IMR-90 (cell line): ENCODE measurements at regions not wholly inside any gene's neighbourhood (a gene's known extent, or its start where the extent isn't known, plus 50 kb on each side); places are given as distances from the start of the nearest gene placed in this dataset.

Experiments used
- ATAC-seq: fragments of 200-7000 bp; cut with Tn5 transposase; 2 replicates; pipeline ENCODE4 v1.9.1; 2020; ENCODE audit warnings: low read depth, mild to moderate bottlenecking, moderate library complexity
- BruUV-seq: library from RNA; stranded (reverse); fragments of 400-500 nt; replicated peaks from 2 replicates; lab custom pipeline; 2021; lab: Mats Ljungman, UMichigan
- CTCF ChIA-PET: fragments of 300-600 bp; formaldehyde crosslinking; extraction: SDS; loops from one replicate; lab custom pipeline; 2021; ENCODE audit warnings: antibody characterized with exemption; lab: Yijun Ruan, JAX
- POLR2A ChIA-PET: fragments of 300-600 bp; sonication (Branson Sonifier 250); formaldehyde crosslinking; loops from one replicate; lab custom pipeline; 2022; ENCODE audit warnings: antibody characterized with exemption; ENCODE audit not compliant: unreplicated experiment; lab: Charles Lee
- DNase-seq: peaks from one replicate; pipeline ENCODE4 v3.0.0; 2013
- H2AFZ ChIP-seq: replicated peaks from 2 replicates; pipeline ENCODE3; 2013; ENCODE audit warnings: low read length, mild to moderate bottlenecking; ENCODE audit not compliant: poor library complexity
- H2AK5ac ChIP-seq: 2 replicates; pipeline ENCODE4 v1.6.1; 2013; ENCODE audit warnings: low read depth, low read length, inconsistent platforms
- H2AK9ac ChIP-seq: replicated peaks from 2 replicates; pipeline ENCODE3; 2013; ENCODE audit warnings: mild to moderate bottlenecking, low read depth, low read length, moderate library complexity; ENCODE audit not compliant: poor library complexity
- H2BK120ac ChIP-seq: 2 replicates; pipeline ENCODE4 v1.6.1; 2013; ENCODE audit warnings: low read depth, low read length, inconsistent platforms
- H2BK15ac ChIP-seq: 3 replicates; pipeline ENCODE4 v1.6.1; 2013; ENCODE audit warnings: low read depth, low read length, inconsistent platforms
- H2BK20ac ChIP-seq: 2 replicates; pipeline ENCODE4 v1.6.1; 2013; ENCODE audit warnings: low read depth, mild to moderate bottlenecking, inconsistent platforms, low read length, moderate library complexity
- H2BK5ac ChIP-seq: 2 replicates; pipeline ENCODE4 v1.6.1; 2013; ENCODE audit warnings: mild to moderate bottlenecking, low read depth, low read length, inconsistent platforms; ENCODE audit not compliant: poor library complexity, severe bottlenecking
- H3K14ac ChIP-seq: replicated peaks from 2 replicates; pipeline ENCODE4 v1.6.1; 2013; ENCODE audit warnings: low read depth, low read length, inconsistent platforms
- H3K18ac ChIP-seq: 2 replicates; pipeline ENCODE4 v1.6.1; 2013; ENCODE audit warnings: low read depth, low read length, control low read depth
- H3K23ac ChIP-seq: 2 replicates; pipeline ENCODE4 v1.6.1; 2013; ENCODE audit warnings: low read depth, low read length, inconsistent platforms
- H3K27ac ChIP-seq: 2 replicates; pipeline ENCODE4 v1.5.1; 2013; ENCODE audit warnings: mild to moderate bottlenecking, control low read depth, low read length; ENCODE audit not compliant: insufficient read depth
- H3K27me3 ChIP-seq: 2 replicates; pipeline ENCODE4 v1.6.1; 2013; ENCODE audit warnings: low read length; ENCODE audit not compliant: control insufficient read depth, insufficient read depth
- H3K36me3 ChIP-seq: 2 replicates; pipeline ENCODE4 v1.6.1; 2013; ENCODE audit warnings: low read length, mixed read lengths; ENCODE audit not compliant: control insufficient read depth, insufficient read depth
- H3K4ac ChIP-seq: 2 replicates; pipeline ENCODE4 v1.6.1; 2013; ENCODE audit warnings: low read depth, low read length, inconsistent platforms
- H3K4me1 ChIP-seq: 2 replicates; pipeline ENCODE4 v1.6.1; 2013; ENCODE audit warnings: low read length, mixed read lengths; ENCODE audit not compliant: control insufficient read depth, insufficient read depth
- H3K4me2 ChIP-seq: 2 replicates; pipeline ENCODE4 v1.6.1; 2013; ENCODE audit warnings: low read depth, mild to moderate bottlenecking, control low read depth, low read length, moderate library complexity
- H3K4me3 ChIP-seq: 2 replicates; pipeline ENCODE4 v1.5.1; 2013; ENCODE audit warnings: low read depth, mild to moderate bottlenecking, control low read depth, low read length, moderate library complexity; ENCODE audit not compliant: insufficient read depth
- H3K56ac ChIP-seq: 2 replicates; pipeline ENCODE4 v1.6.1; 2013; ENCODE audit warnings: low read length, inconsistent platforms; ENCODE audit not compliant: insufficient read depth; ENCODE audit errors: extremely low read depth
- H3K79me1 ChIP-seq, 2 experiments: 2 replicates each; pipeline ENCODE4 v1.6.1; 2013; ENCODE audit warnings: low read length in 2 of 2, inconsistent platforms in 1 of 2, low read depth in 1 of 2
- H3K9ac ChIP-seq: 2 replicates; pipeline ENCODE4 v1.6.1; 2013; ENCODE audit warnings: low read depth, low read length, control low read depth
- H3K9me1 ChIP-seq: 2 replicates; pipeline ENCODE4 v1.6.1; 2013; ENCODE audit warnings: low read length, inconsistent platforms; ENCODE audit not compliant: insufficient read depth
- H3K9me3 ChIP-seq: 2 replicates; pipeline ENCODE4 v1.6.1; 2013; ENCODE audit warnings: low read length; ENCODE audit not compliant: control insufficient read depth, insufficient read depth
- H4K20me1 ChIP-seq: 2 replicates; pipeline ENCODE4 v1.6.1; 2013; ENCODE audit warnings: low read length, inconsistent platforms; ENCODE audit not compliant: insufficient read depth
- H4K5ac ChIP-seq: 2 replicates; pipeline ENCODE4 v1.6.1; 2013; ENCODE audit warnings: mild to moderate bottlenecking, low read depth, low read length, control low read depth
- H4K8ac ChIP-seq, 2 experiments: 2 replicates each; pipeline ENCODE4 v1.6.1; 2013; ENCODE audit warnings: low read depth in 2 of 2, low read length in 2 of 2, control low read depth in 1 of 2, inconsistent platforms in 1 of 2
- H4K91ac ChIP-seq: 2 replicates; pipeline ENCODE4 v1.6.1; 2013; ENCODE audit warnings: low read depth, low read length, inconsistent platforms; ENCODE audit not compliant: insufficient read depth
- BHLHE40 ChIP-seq: fragments of 150-350 bp; IDR thresholded peaks from 2 replicates; pipeline ENCODE4 v1.6.1; 2016; ENCODE audit warnings: mild to moderate bottlenecking, low read depth, low read length
- CHD1 ChIP-seq: IDR thresholded peaks from 2 replicates; pipeline ENCODE4 v1.6.1; 2012; ENCODE audit warnings: low read depth, low read length, improper control_type of control experiment
- CTCF ChIP-seq: conservative IDR thresholded peaks from 2 replicates; pipeline ENCODE4 v1.5.1; 2012; ENCODE audit warnings: mild to moderate bottlenecking, low read depth, low read length, improper control_type of control experiment
- ELK1 ChIP-seq: fragments of 150-350 bp; IDR thresholded peaks from 2 replicates; pipeline ENCODE4 v1.6.1; 2016; ENCODE audit warnings: low read depth, mild to moderate bottlenecking, low read length, moderate library complexity, borderline replicate concordance
- FOS ChIP-seq: fragments of 150-350 bp; IDR thresholded peaks from 2 replicates; pipeline ENCODE4 v1.6.1; 2016; ENCODE audit warnings: low read depth, low read length
- MAFK ChIP-seq: IDR thresholded peaks from 2 replicates; pipeline ENCODE4 v1.6.1; 2012; ENCODE audit warnings: low read depth, low read length, improper control_type of control experiment
- MAZ ChIP-seq: IDR thresholded peaks from 2 replicates; pipeline ENCODE4 v1.6.1; 2012; ENCODE audit warnings: low read depth, mild to moderate bottlenecking, low read length, improper control_type of control experiment, moderate library complexity, borderline replicate concordance
- NFE2L2 ChIP-seq: fragments of 150-350 bp; IDR thresholded peaks from 2 replicates; pipeline ENCODE4 v1.6.1; 2016; ENCODE audit warnings: low read depth, mild to moderate bottlenecking, low read length
- RAD21 ChIP-seq: IDR thresholded peaks from 2 replicates; pipeline ENCODE4 v1.6.1; 2012; ENCODE audit warnings: low read length, improper control_type of control experiment
- RCOR1 ChIP-seq: IDR thresholded peaks from 2 replicates; pipeline ENCODE4 v1.6.1; 2012; ENCODE audit warnings: mild to moderate bottlenecking, low read length, improper control_type of control experiment; ENCODE audit not compliant: insufficient replicate concordance
- RFX5 ChIP-seq: IDR thresholded peaks from 2 replicates; pipeline ENCODE4 v1.8.0; 2012; ENCODE audit warnings: low read depth, mild to moderate bottlenecking, low read length, moderate library complexity
- SMC3 ChIP-seq: fragments of 150-350 bp; IDR thresholded peaks from 2 replicates; pipeline ENCODE4 v1.6.1; 2016; ENCODE audit warnings: low read depth, mild to moderate bottlenecking, antibody characterized with exemption, low read length, moderate library complexity
- USF2 ChIP-seq: fragments of 150-350 bp; IDR thresholded peaks from 2 replicates; pipeline ENCODE4 v1.6.1; 2017; ENCODE audit warnings: mild to moderate bottlenecking, antibody characterized with exemption, low read length, low read depth
- WGBS, 2 experiments: methylation state at CpG; one replicate each; pipeline versions ENCODE4 v1.1.5 to v1.1.7; 2013; ENCODE audit warnings: missing lambda C conversion rate in 2 of 2; ENCODE audit not compliant: insufficient read length in 1 of 2; ENCODE audit errors: extremely low coverage in 2 of 2; 5-methylcytosine and 5-hydroxymethylcytosine counted together
- dilution Hi-C: fragments of 300-500 bp; cut with HindIII; formaldehyde crosslinking; loops from one replicate; pipeline ENCODE4 v1.14.3; 2018; ENCODE audit warnings: low sequenced_read_pairs; ENCODE audit not compliant: unreplicated experiment
- in situ Hi-C: fragments of 300-500 bp; cut with MboI; formaldehyde crosslinking; loops from 3 replicates; pipeline ENCODE4 v1.14.3; 2019; ENCODE audit warnings: low sequenced_read_pairs, inconsistent platforms, mixed read lengths
- intact Hi-C: fragments of 100-400 bp; cut with micrococcal nuclease; formaldehyde crosslinking; loops from 2 replicates; pipeline ENCODE4 v1.10.0; 2022

- TF ChIP-seq SMC3 (no peak), RAD21 (no peak), MAZ (no peak)
Measured at GRCh38 chr9:121556082-121556481, 56.4 kb upstream of the GGTA1 start (continued).

- POLR2A ChIA-PET = interaction anchor here (0.5 to 0.7 kb wide), 2 partner anchors 17 to 18 kb away, joined by 7 to 8 read pairs; no protein-coding TSS in a partner anchor
- no peak overlapping the region for H2BK20ac ChIP-seq
- peaks cover 7% of the 10 kb centered on the region for H4K20me1 ChIP-seq
- no peaks in the 10 kb centered on the region for H3K9me3 ChIP-seq
- no TSS peak for BruUV-seq
- H2AK5ac ChIP-seq = no peak overlapping the region
- CTCF ChIA-PET = interaction anchor here (0.7 to 2.0 kb wide), 5 partner anchors 10 to 131 kb away, joined by 3 to 9 read pairs (median 4); no protein-coding TSS in a partner anchor
- H4K8ac ChIP-seq = no peak overlapping the region
- H3K4ac ChIP-seq = no peak overlapping the region
- dilution Hi-C loops = no loop called here
- no peak overlapping the region for H3K27ac ChIP-seq
- H2AK9ac ChIP-seq = no peak overlapping the region
- in situ Hi-C loops = no loop called here
- no peak overlapping the region for H3K4me3 ChIP-seq
- H3K36me3 ChIP-seq = no peaks in the 10 kb centered on the region
- no peaks in the 10 kb centered on the region for H3K79me1 ChIP-seq
- intact Hi-C loops = loop anchor here (2.0 kb wide), 1 partner anchor 42 kb away; no protein-coding TSS in a partner anchor
- H4K5ac ChIP-seq = no peak overlapping the region
- H2AFZ ChIP-seq = no peak overlapping the region
- H2BK15ac ChIP-seq = no peak overlapping the region; the same call in 2 of the 3 replicates
- H2BK5ac ChIP-seq = no peak overlapping the region
- no peak overlapping the region for H3K14ac ChIP-seq
- H3K4me2 ChIP-seq = no peak overlapping the region
- peaks cover 24% of the 10 kb centered on the region for H3K27me3 ChIP-seq
- no peak overlapping the region for H3K56ac ChIP-seq
- H4K91ac ChIP-seq = no peak overlapping the region
- peaks cover 18% of the 10 kb centered on the region for H3K4me1 ChIP-seq
- WGBS, 2 experiments = 0% methylated on average over 2 of the region's 5 CpGs; no CpG with 5 or more reads in 1 of the 2 experiments
- H3K23ac ChIP-seq = no peak overlapping the region
- H3K18ac ChIP-seq = no peak overlapping the region
- peaks cover 14% of the 10 kb centered on the region for H3K9me1 ChIP-seq
- H2BK120ac ChIP-seq = no peak overlapping the region
- ATAC-seq (peak; percentile 67), DNase-seq (peak; percentile 98)
- no peak overlapping the region for H3K9ac ChIP-seq
- no peak for TF ChIP-seq BHLHE40
- peak; percentile 26; the same call in 1 of the 2 replicates for TF ChIP-seq USF2
- TF ChIP-seq MAZ = peak; percentile 65; the same call in 1 of the 2 replicates
- TF ChIP-seq NFE2L2 = no peak
- TF ChIP-seq SMC3 = peak; percentile 31; the same call in 1 of the 2 replicates
- TF ChIP-seq CHD1 = no peak
- TF ChIP-seq FOS = peak; percentile 57; the same call in 1 of the 2 replicates
- TF ChIP-seq CTCF = no peak
- peak; percentile 91 for TF ChIP-seq MAFK
- peak; percentile 38 for TF ChIP-seq RCOR1
- no peak for TF ChIP-seq ELK1
- no peak for TF ChIP-seq RFX5
- peak; percentile 10; the same call in 1 of the 2 replicates for TF ChIP-seq RAD21
Measured at GRCh38 chr9:121556580-121556979, 56.9 kb upstream of the GGTA1 start.
